ENCODE measurements at regions not wholly inside any gene's neighbourhood (a gene's known extent, or its start where the extent isn't known, plus 50 kb on each side); places are given as distances from the start of the nearest gene placed in this dataset.
A peak's percentile ranks its signal among the peaks of the same experiment; 100 is the strongest.

DNA sequence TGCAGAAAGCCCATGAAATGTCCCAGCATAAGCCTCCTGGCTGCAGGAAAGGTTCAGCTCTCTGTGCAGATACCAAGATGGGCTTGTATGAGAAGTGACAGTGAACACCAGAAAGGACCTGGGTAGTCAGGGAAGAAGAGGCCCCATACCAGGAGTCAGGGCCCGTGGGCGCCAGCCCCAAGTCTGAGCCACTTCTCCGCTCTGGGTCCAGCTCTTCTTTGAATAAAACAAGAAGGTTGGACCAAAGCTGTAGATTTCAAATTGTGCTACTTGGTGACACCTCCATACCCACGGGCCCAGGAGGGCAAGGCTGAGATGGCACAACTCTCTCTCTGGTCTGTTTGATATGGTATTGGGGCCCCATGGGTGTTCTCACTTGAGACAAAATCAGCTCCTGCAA lies 261.5 kb downstream of the UACA start:
- Mint-ChIP-seq H3K9me3 (peaks cover 0 to 5% (median 0%) of the 10 kb centered on the region in 11 donors), H3K27me3 (peaks cover 0 to 16% (median 0%) of the 10 kb centered on the region in 5 donors), H3K27ac (peak overlapping the region in 3 of 9 donors; percentile 8 to 48 (median 43)), H3K4me1 (peaks cover 31 to 77% (median 69%) of the 10 kb centered on the region in 7 donors), H3K36me3 (peaks cover 0 to 4% (median 3%) of the 10 kb centered on the region in 5 donors), H3K4me3 (peak overlapping the region in 6 of 10 donors; percentile 4 to 63 (median 39))
- Histone ChIP-seq H3K9me3 (ENCODE audit: control insufficient read depth in 2 of 3, low read length in 3 of 3) (peaks cover 0 to under 1% (median 0%) of the 10 kb centered on the region in 3 experiments), H3K4me1 (ENCODE audit: control insufficient read depth in 2 of 2, insufficient read depth in 2 of 2, low read length in 2 of 2) (peaks cover 29 to 40% of the 10 kb centered on the region in 2 donors), H3K36me3 (ENCODE audit: control insufficient read depth in 2 of 3, insufficient read depth in 3 of 3, low read length in 3 of 3) (no peaks in the 10 kb centered on the region), H3K27me3 (ENCODE audit: control insufficient read depth in 2 of 2, insufficient read depth in 2 of 2, low read length in 2 of 2) (no peaks in the 10 kb centered on the region), H3K27ac (ENCODE audit: low read depth, low read length) (no peak overlapping the region), H3K4me3 (ENCODE audit: low read length) (no peak overlapping the region)
- intact Hi-C loops (cut with micrococcal nuclease), result no loop called here
- POLR2A ChIA-PET, result interaction anchor here (0.8 to 5.4 kb wide), 3 partner anchors 10 to 80 kb away, joined by 3 to 39 read pairs (median 17); no protein-coding TSS in a partner anchor
- CTCF ChIA-PET, result no interaction called here
- DNase-seq, result no peak
- ATAC-seq, result no peak

DNA sequence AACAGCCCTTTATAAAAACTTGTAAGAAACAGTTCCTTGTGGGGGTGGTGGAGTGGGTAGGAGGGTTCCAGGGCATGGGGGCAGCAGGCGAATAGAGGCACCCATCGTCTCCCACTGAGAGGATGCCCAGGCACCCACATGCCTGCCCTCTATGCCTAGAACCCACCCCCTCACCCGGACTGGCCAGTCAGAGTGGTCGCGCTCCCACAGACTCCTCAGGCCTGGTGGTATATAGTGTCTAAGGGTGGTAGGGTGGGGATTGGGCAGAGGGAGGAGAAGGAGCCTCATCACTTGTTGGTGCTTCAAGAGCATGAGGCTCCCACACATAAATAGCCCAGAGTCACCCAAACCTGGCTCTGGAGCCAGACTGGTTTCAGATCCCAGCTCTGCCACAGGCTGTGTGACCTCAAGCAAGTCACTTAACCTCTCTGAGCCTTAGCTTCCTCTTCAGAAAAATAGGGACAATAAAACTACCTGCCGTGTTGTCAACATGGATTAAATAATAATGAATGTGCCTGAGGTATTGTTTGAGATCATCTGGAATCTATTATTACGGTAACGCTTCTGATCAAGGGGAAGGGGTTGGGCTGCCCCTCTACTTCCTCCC lies 262.1 kb downstream of the UACA start:
- H3K27me3 Mint-ChIP-seq, result peaks cover 0 to 16% (median 0%) of the 10 kb centered on the region in 5 donors
- Histone ChIP-seq H3K4me3 (ENCODE audit: low read length) (no peak overlapping the region), H3K36me3 (ENCODE audit: control insufficient read depth in 2 of 3, insufficient read depth in 3 of 3, low read length in 3 of 3) (no peaks in the 10 kb centered on the region), H3K27me3 (ENCODE audit: control insufficient read depth in 2 of 2, insufficient read depth in 2 of 2, low read length in 2 of 2) (no peaks in the 10 kb centered on the region), H3K27ac (ENCODE audit: low read depth, low read length) (no peak overlapping the region), H3K9me3 (ENCODE audit: control insufficient read depth in 2 of 3, low read length in 3 of 3) (no peaks in the 10 kb centered on the region), H3K4me1 (ENCODE audit: control insufficient read depth in 2 of 2, insufficient read depth in 2 of 2, low read length in 2 of 2) (peaks cover 29 to 40% of the 10 kb centered on the region in 2 donors)
- no peak for ATAC-seq
- peak overlapping the region in 2 of 9 donors; percentile 8 to 49 for H3K27ac Mint-ChIP-seq
- intact Hi-C loops (cut with micrococcal nuclease), result no loop called here
- ChIA-PET CTCF (interaction anchor here (1.4 kb wide), 1 partner anchor 12 kb away, joined by 3 read pairs; no protein-coding TSS in a partner anchor), POLR2A (interaction anchor here (0.8 kb wide), 1 partner anchor 81 kb away, joined by 3 read pairs; no protein-coding TSS in a partner anchor)
- H3K36me3 Mint-ChIP-seq, result peaks cover 0 to 1% (median 0%) of the 10 kb centered on the region in 5 donors
- H3K4me3 Mint-ChIP-seq, result no peak overlapping the region
- H3K9me3 Mint-ChIP-seq, result no peaks in the 10 kb centered on the region
- peaks cover 36 to 83% (median 74%) of the 10 kb centered on the region in 7 donors for H3K4me1 Mint-ChIP-seq
- DNase-seq, result no peak

DNA sequence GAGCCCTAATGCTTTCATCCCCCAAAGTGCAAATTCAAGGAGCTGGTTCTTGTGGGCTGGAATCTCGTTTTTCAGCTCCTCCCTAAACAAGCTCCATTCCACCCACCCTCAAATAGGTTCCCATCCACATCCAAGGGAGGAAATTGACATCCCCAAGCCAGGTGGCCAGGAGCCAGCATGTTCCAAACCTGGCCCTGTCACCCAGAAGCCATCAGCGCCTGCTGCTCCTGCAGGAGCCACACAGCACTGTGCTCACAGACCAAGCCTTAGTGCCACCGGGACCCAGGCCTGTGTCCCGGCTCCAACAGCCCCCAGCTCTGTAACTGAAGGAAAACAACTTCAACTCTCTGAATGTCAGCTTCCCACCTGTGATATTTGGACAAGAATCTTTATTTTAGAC lies 263.6 kb downstream of the UACA start:
- H3K4me1 Mint-ChIP-seq, result peaks cover 42 to 86% (median 74%) of the 10 kb centered on the region in 7 donors
- no peaks in the 10 kb centered on the region for H3K27me3 ChIP-seq (ENCODE audit: control insufficient read depth in 2 of 2, insufficient read depth in 2 of 2, low read length in 2 of 2)
- H3K27ac ChIP-seq (ENCODE audit: low read depth, low read length), result no peak overlapping the region
- DNase-seq, result no peak
- H3K9me3 ChIP-seq (ENCODE audit: control insufficient read depth in 2 of 3, low read length in 3 of 3), result no peaks in the 10 kb centered on the region
- H3K4me3 ChIP-seq (ENCODE audit: low read length), result no peak overlapping the region
- POLR2A ChIA-PET, result interaction anchor here (0.5 to 1.7 kb wide), 6 partner anchors 9 to 1049 kb away, joined by 3 to 4 read pairs (median 3); no protein-coding TSS in a partner anchor
- intact Hi-C loops (cut with micrococcal nuclease), result no loop called here
- no peak overlapping the region for H3K4me3 Mint-ChIP-seq
- no peaks in the 10 kb centered on the region for H3K9me3 Mint-ChIP-seq
- peaks cover 0 to 22% (median 0%) of the 10 kb centered on the region in 5 donors for H3K27me3 Mint-ChIP-seq
- no peak for ATAC-seq
- no peak overlapping the region for H3K27ac Mint-ChIP-seq
- peaks cover 0 to 1% (median 0%) of the 10 kb centered on the region in 5 donors for H3K36me3 Mint-ChIP-seq
- no peaks in the 10 kb centered on the region for H3K36me3 ChIP-seq (ENCODE audit: control insufficient read depth in 2 of 3, insufficient read depth in 3 of 3, low read length in 3 of 3)
- peaks cover 25 to 38% of the 10 kb centered on the region in 2 donors for H3K4me1 ChIP-seq (ENCODE audit: control insufficient read depth in 2 of 2, insufficient read depth in 2 of 2, low read length in 2 of 2)
- CTCF ChIA-PET, result interaction anchor here (1.4 to 2.4 kb wide), 2 partner anchors 12 to 14 kb away, joined by 3 to 8 read pairs; no protein-coding TSS in a partner anchor

DNA sequence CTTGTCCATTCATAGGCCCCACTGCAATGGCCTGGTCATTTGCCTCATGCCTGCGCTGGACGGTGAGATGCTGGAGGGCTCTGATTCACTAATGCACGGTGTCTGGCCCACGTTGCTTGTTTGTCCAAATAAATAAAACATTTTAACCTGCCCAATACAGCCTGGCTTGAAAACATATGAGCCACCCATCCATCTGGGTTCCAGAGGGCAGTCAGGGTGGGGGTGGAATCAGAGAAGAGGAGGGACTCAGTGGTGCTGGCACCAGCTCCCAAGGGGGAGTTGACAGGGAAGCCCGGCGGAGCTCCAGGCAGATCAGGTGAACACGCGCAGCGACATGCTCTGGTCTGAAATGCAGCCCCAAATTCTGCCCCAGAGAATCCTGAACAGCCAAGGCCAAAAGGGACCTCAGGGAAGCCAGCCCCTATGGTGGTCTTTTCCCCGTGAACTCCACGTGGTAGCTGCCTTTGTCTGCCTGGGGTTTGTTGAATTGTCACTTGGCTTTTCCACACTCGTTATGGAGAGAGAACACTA lies 265.2 kb downstream of the UACA start:
- no peak overlapping the region for H3K27ac Mint-ChIP-seq
- H3K4me1 Mint-ChIP-seq, result peaks cover 38 to 86% (median 74%) of the 10 kb centered on the region in 7 donors
- ChIA-PET CTCF (interaction anchor here (2.4 kb wide), 1 partner anchor 10 kb away, joined by 8 read pairs; no protein-coding TSS in a partner anchor), POLR2A (no interaction called here)
- ATAC-seq (no peak), DNase-seq (no peak)
- peaks cover 0 to 2% (median 0%) of the 10 kb centered on the region in 11 donors for H3K9me3 Mint-ChIP-seq
- Histone ChIP-seq H3K4me1 (ENCODE audit: control insufficient read depth in 2 of 2, insufficient read depth in 2 of 2, low read length in 2 of 2) (peaks cover 25 to 29% of the 10 kb centered on the region in 2 donors), H3K27ac (ENCODE audit: low read depth, low read length) (no peak overlapping the region), H3K4me3 (ENCODE audit: low read length) (no peak overlapping the region), H3K9me3 (ENCODE audit: control insufficient read depth in 2 of 3, low read length in 3 of 3) (no peaks in the 10 kb centered on the region), H3K36me3 (ENCODE audit: control insufficient read depth in 2 of 3, insufficient read depth in 3 of 3, low read length in 3 of 3) (no peaks in the 10 kb centered on the region), H3K27me3 (ENCODE audit: control insufficient read depth in 2 of 2, insufficient read depth in 2 of 2, low read length in 2 of 2) (no peaks in the 10 kb centered on the region)
- no peak overlapping the region for H3K4me3 Mint-ChIP-seq
- intact Hi-C loops (cut with micrococcal nuclease), result no loop called here
- peaks cover 0 to 6% (median 0%) of the 10 kb centered on the region in 5 donors for H3K36me3 Mint-ChIP-seq
- H3K27me3 Mint-ChIP-seq, result peaks cover 0 to 26% (median 0%) of the 10 kb centered on the region in 5 donors

DNA sequence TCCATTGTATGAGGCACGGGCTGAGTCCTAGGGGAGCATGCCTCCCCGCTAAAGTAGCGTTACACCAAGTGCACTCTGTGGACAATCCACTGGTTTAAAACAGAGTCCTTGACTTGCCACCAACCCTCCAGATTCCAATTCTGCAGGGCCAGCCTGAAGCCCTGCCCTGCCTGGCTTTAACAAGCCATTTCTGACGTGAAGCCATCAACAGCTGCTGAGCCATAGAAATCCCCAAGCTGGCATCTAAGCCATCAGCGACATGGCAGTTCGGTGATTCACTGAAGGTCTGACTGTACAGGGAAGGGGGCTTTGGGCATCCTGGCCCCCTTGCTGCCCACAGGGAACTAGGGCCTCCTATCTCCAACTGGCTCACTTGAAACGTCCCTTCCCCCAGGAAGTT lies 265.7 kb downstream of the UACA start:
- H3K27me3 Mint-ChIP-seq, result peaks cover 0 to 26% (median 0%) of the 10 kb centered on the region in 5 donors
- peaks cover 0 to 6% (median 0%) of the 10 kb centered on the region in 5 donors for H3K36me3 Mint-ChIP-seq
- H3K4me3 Mint-ChIP-seq, result no peak overlapping the region
- H3K27ac Mint-ChIP-seq, result peak overlapping the region in 3 of 9 donors; percentile 3 to 38 (median 14)
- CTCF ChIA-PET, result interaction anchor here (0.6 to 1.0 kb wide), 2 partner anchors 65 to 88 kb away, joined by 3 read pairs; no protein-coding TSS in a partner anchor
- H3K27ac ChIP-seq (ENCODE audit: low read depth, low read length), result no peak overlapping the region
- peaks cover 25 to 29% of the 10 kb centered on the region in 2 donors for H3K4me1 ChIP-seq (ENCODE audit: control insufficient read depth in 2 of 2, insufficient read depth in 2 of 2, low read length in 2 of 2)
- DNase-seq, result no peak
- intact Hi-C loops (cut with micrococcal nuclease), result no loop called here
- H3K4me1 Mint-ChIP-seq, result peaks cover 38 to 86% (median 73%) of the 10 kb centered on the region in 7 donors
- H3K9me3 ChIP-seq (ENCODE audit: control insufficient read depth in 2 of 3, low read length in 3 of 3), result no peaks in the 10 kb centered on the region
- POLR2A ChIA-PET, result no interaction called here
- no peaks in the 10 kb centered on the region for H3K27me3 ChIP-seq (ENCODE audit: control insufficient read depth in 2 of 2, insufficient read depth in 2 of 2, low read length in 2 of 2)
- H3K4me3 ChIP-seq (ENCODE audit: low read length), result no peak overlapping the region
- peaks cover 0 to 2% (median 0%) of the 10 kb centered on the region in 11 donors for H3K9me3 Mint-ChIP-seq
- no peaks in the 10 kb centered on the region for H3K36me3 ChIP-seq (ENCODE audit: control insufficient read depth in 2 of 3, insufficient read depth in 3 of 3, low read length in 3 of 3)
- no peak for ATAC-seq

DNA sequence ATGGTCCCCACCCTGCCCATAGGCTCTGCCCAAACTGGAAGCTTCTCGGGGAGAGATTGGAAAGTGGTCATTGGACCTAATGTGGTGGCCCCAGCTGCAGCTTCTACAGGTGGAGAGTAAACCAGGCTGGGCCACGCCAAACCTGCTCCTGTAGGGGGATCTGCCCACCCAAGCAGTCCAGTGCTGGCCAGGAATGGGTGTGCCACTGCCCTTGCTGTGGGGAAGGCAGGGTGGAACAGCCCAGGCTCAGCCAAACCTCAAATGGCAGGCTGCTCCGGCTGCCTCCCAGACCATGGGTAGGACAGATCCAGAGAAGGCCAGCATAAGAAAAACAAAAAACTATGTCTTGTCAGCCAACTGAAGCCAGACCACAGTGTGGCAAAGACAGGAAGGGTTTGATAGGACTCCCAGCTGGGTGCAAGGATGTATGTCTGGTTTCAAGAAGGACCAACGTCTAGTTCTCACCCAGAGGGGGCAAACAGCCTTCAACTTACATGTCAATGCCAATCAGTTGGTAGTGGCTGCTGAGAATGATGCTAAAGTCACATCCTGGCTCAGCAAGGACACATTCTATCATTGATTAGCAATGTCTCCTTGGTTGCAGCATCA lies 267.3 kb downstream of the UACA start:
- no peak for ATAC-seq
- Mint-ChIP-seq H3K4me1 (peaks cover 46 to 88% (median 76%) of the 10 kb centered on the region in 7 donors), H3K27ac (peak overlapping the region in 1 of 9 donors; percentile 14), H3K4me3 (no peak overlapping the region), H3K9me3 (peaks cover 0 to 5% (median 0%) of the 10 kb centered on the region in 11 donors), H3K36me3 (peaks cover 0 to 6% (median 0%) of the 10 kb centered on the region in 5 donors), H3K27me3 (peaks cover 0 to 25% (median 0%) of the 10 kb centered on the region in 5 donors)
- Histone ChIP-seq H3K27ac (ENCODE audit: low read depth, low read length) (no peak overlapping the region), H3K9me3 (ENCODE audit: control insufficient read depth in 2 of 3, low read length in 3 of 3) (no peaks in the 10 kb centered on the region), H3K36me3 (ENCODE audit: control insufficient read depth in 2 of 3, insufficient read depth in 3 of 3, low read length in 3 of 3) (no peaks in the 10 kb centered on the region), H3K4me3 (ENCODE audit: low read length) (no peak overlapping the region), H3K27me3 (ENCODE audit: control insufficient read depth in 2 of 2, insufficient read depth in 2 of 2, low read length in 2 of 2) (no peaks in the 10 kb centered on the region), H3K4me1 (ENCODE audit: control insufficient read depth in 2 of 2, insufficient read depth in 2 of 2, low read length in 2 of 2) (peaks cover 37% of the 10 kb centered on the region in 2 donors)
- intact Hi-C loops (cut with micrococcal nuclease), result loop anchor here in 1 of 2 donors (1.0 kb wide), 1 partner anchor 9 kb away; no protein-coding TSS in a partner anchor
- ChIA-PET CTCF (interaction anchor here (0.8 to 1.6 kb wide), 4 partner anchors 8 to 39 kb away, joined by 3 to 5 read pairs (median 4); no protein-coding TSS in a partner anchor), POLR2A (interaction anchor here (0.6 to 1.3 kb wide), 3 partner anchors 9 to 39 kb away, joined by 3 read pairs; no protein-coding TSS in a partner anchor)
- DNase-seq, result no peak
